H9 (cell line): ENCODE measurements at regions not wholly inside any gene's neighbourhood (a gene's known extent, or its start where the extent isn't known, plus 50 kb on each side); places are given as distances from the start of the nearest gene placed in this dataset.

Experiments used
- DNase-seq: peaks from one replicate; pipeline ENCODE4 v3.0.0-alpha.2; 2017
- H2AFZ ChIP-seq: one replicate; pipeline ENCODE4 v1.6.1; 2013; ENCODE audit warnings: mild to moderate bottlenecking, low read length, control low read depth, moderate library complexity
- H2AK5ac ChIP-seq: 2 replicates; pipeline ENCODE4 v1.6.1; 2013; ENCODE audit warnings: low read length, control low read depth, mixed read lengths; ENCODE audit not compliant: insufficient read length
- H2BK120ac ChIP-seq: one replicate; pipeline ENCODE4 v1.6.1; 2013; ENCODE audit warnings: low read depth, mild to moderate bottlenecking, low read length, control low read depth, inconsistent platforms; ENCODE audit not compliant: poor library complexity, severe bottlenecking
- H2BK12ac ChIP-seq: 2 replicates; pipeline ENCODE4 v1.6.1; 2013; ENCODE audit warnings: low read length, control low read depth, mixed read lengths, low read depth; ENCODE audit not compliant: insufficient read length
- H2BK15ac ChIP-seq: 2 replicates; pipeline ENCODE4 v1.6.1; 2013; ENCODE audit warnings: low read depth, low read length, control low read depth
- H2BK20ac ChIP-seq: one replicate; pipeline ENCODE4 v1.6.1; 2013; ENCODE audit warnings: low read depth, mild to moderate bottlenecking, low read length, control low read depth, inconsistent platforms; ENCODE audit not compliant: poor library complexity, severe bottlenecking
- H2BK5ac ChIP-seq: 2 replicates; pipeline ENCODE4 v1.6.1; 2013; ENCODE audit warnings: low read length, control low read depth, mixed read lengths; ENCODE audit not compliant: insufficient read length
- H3K14ac ChIP-seq: 2 replicates; pipeline ENCODE4 v1.6.1; 2013; ENCODE audit warnings: low read length, control low read depth; ENCODE audit not compliant: insufficient read depth
- H3K18ac ChIP-seq: 2 replicates; pipeline ENCODE4 v1.6.1; 2013; ENCODE audit warnings: low read depth, mild to moderate bottlenecking, mixed read lengths, low read length, control low read depth; ENCODE audit not compliant: insufficient read length
- H3K23ac ChIP-seq: 2 replicates; pipeline ENCODE4 v1.6.1; 2013; ENCODE audit warnings: low read length, control low read depth, mixed read lengths, low read depth; ENCODE audit not compliant: insufficient read length
- H3K23me2 ChIP-seq: 2 replicates; pipeline ENCODE4 v1.6.1; 2013; ENCODE audit warnings: low read depth, mild to moderate bottlenecking, mixed read lengths, low read length, control low read depth; ENCODE audit not compliant: insufficient read length, poor library complexity, severe bottlenecking
- H3K27ac ChIP-seq: 2 replicates; pipeline ENCODE4 v1.5.1; 2013; ENCODE audit warnings: low read length, control low read depth, mixed read lengths, low read depth; ENCODE audit not compliant: insufficient read length
- H3K27me3 ChIP-seq: 2 replicates; pipeline ENCODE4 v1.6.1; 2013; ENCODE audit warnings: low read length, control low read depth, inconsistent platforms; ENCODE audit not compliant: insufficient read depth
- H3K4ac ChIP-seq: 2 replicates; pipeline ENCODE4 v1.6.1; 2013; ENCODE audit warnings: low read depth, mild to moderate bottlenecking, control low read depth, inconsistent platforms, low read length, moderate library complexity
- H3K4me1 ChIP-seq: 2 replicates; pipeline ENCODE4 v1.6.1; 2013; ENCODE audit warnings: low read length, control low read depth, inconsistent platforms; ENCODE audit not compliant: insufficient read depth
- H3K4me2 ChIP-seq: 2 replicates; pipeline ENCODE4 v1.6.1; 2013; ENCODE audit warnings: low read length, control low read depth, mixed read lengths; ENCODE audit not compliant: insufficient read length, insufficient read depth
- H3K56ac ChIP-seq: 2 replicates; pipeline ENCODE4 v1.6.1; 2013; ENCODE audit warnings: low read depth, mild to moderate bottlenecking, mixed read lengths, low read length, control low read depth; ENCODE audit not compliant: insufficient read length
- H3K79me1 ChIP-seq: 2 replicates; pipeline ENCODE4 v1.6.1; 2013; ENCODE audit warnings: low read depth, mild to moderate bottlenecking, moderate library complexity, low read length, control low read depth, inconsistent platforms; ENCODE audit not compliant: insufficient read depth, poor library complexity, severe bottlenecking
- H3K79me2 ChIP-seq: 2 replicates; pipeline ENCODE4 v1.6.1; 2013; ENCODE audit warnings: low read length, control low read depth, inconsistent platforms; ENCODE audit not compliant: insufficient read depth
- H3K9ac ChIP-seq: 2 replicates; pipeline ENCODE4 v1.6.1; 2013; ENCODE audit warnings: low read length, control low read depth, mixed read lengths; ENCODE audit not compliant: insufficient read length; ENCODE audit errors: extremely low read depth
- H3K9me3 ChIP-seq: one replicate; pipeline ENCODE4 v1.6.1; 2013; ENCODE audit warnings: low read depth, low read length, inconsistent platforms; ENCODE audit not compliant: control insufficient read depth
- H3T11ph ChIP-seq: one replicate; pipeline ENCODE4 v1.6.1; 2013; ENCODE audit warnings: mild to moderate bottlenecking, low read length, control low read depth, inconsistent platforms
- H4K20me1 ChIP-seq: one replicate; pipeline ENCODE4 v1.6.1; 2013; ENCODE audit not compliant: control insufficient read depth, insufficient read length, insufficient read depth
- H4K5ac ChIP-seq: 2 replicates; pipeline ENCODE4 v1.6.1; 2013; ENCODE audit warnings: low read depth, mild to moderate bottlenecking, mixed read lengths, low read length, control low read depth; ENCODE audit not compliant: insufficient read length
- H4K8ac ChIP-seq: replicated peaks from 2 replicates; pipeline ENCODE4 v1.6.1; 2013; ENCODE audit warnings: low read length, control low read depth, mixed read lengths, low read depth; ENCODE audit not compliant: insufficient read length
- H4K91ac ChIP-seq: 2 replicates; pipeline ENCODE4 v1.6.1; 2013; ENCODE audit warnings: low read depth, mild to moderate bottlenecking, moderate library complexity, mixed read lengths, low read length, control low read depth; ENCODE audit not compliant: insufficient read length
- H3K27ac Mint-ChIP-seq, 3 experiments: 2 replicates in 2 of 3; 3 replicates in 1 of 3; pipeline ENCODE4 v1.8.0; 2020 to 2021; ENCODE audit warnings: mixed read lengths in 3 of 3, mild to moderate bottlenecking in 1 of 3, moderate library complexity in 1 of 3
- H3K27me3 Mint-ChIP-seq: 2 replicates; pipeline ENCODE4 v1.8.0; 2021; ENCODE audit warnings: low read depth, mild to moderate bottlenecking, moderate library complexity, mixed read lengths
- H3K36me3 Mint-ChIP-seq, 3 experiments: 2 replicates in 2 of 3; 3 replicates in 1 of 3; pipeline ENCODE4 v1.8.0; 2020 to 2021; ENCODE audit warnings: low read depth in 3 of 3, mixed read lengths in 3 of 3; ENCODE audit not compliant: insufficient read depth in 1 of 3
- H3K4me1 Mint-ChIP-seq, 2 experiments: 2 replicates each; pipeline ENCODE4 v1.8.0; 2020; ENCODE audit warnings: mixed read lengths in 2 of 2
- H3K4me3 Mint-ChIP-seq, 2 experiments: 2 replicates in 1 of 2; 3 replicates in 1 of 2; pipeline ENCODE4 v1.8.0; 2020 to 2021; ENCODE audit warnings: mild to moderate bottlenecking in 2 of 2, mixed read lengths in 2 of 2, moderate library complexity in 1 of 2
- H3K9me3 Mint-ChIP-seq, 2 experiments: 2 replicates in 1 of 2; 3 replicates in 1 of 2; pipeline ENCODE4 v1.8.0; 2020; ENCODE audit warnings: mild to moderate bottlenecking in 2 of 2, mixed read lengths in 2 of 2, moderate library complexity in 1 of 2
- CTCF ChIP-seq: fragments of 200-600 bp; sonication (generic); conservative IDR thresholded peaks from 3 replicates; pipeline ENCODE4 v1.8.0; 2021; ENCODE audit warnings: antibody characterized with exemption, mild to moderate bottlenecking
- WGBS: extraction: QIAGEN DNeasy Blood & Tissue Kit; methylation state at CpG from one replicate; pipeline ENCODE4 v1.1.7; 2013; ENCODE audit warnings: missing lambda C conversion rate, low lambda C conversion rate, mixed read lengths; ENCODE audit not compliant: insufficient read length; ENCODE audit errors: extremely low coverage; 5-methylcytosine and 5-hydroxymethylcytosine counted together

GRCh38 chr5:125010356-125010755 lies 263.9 kb upstream of the ZNF608 start:
- Histone ChIP-seq H2AK5ac (no peak overlapping the region), H3K4me2 (no peak overlapping the region), H3K79me2 (no peaks in the 10 kb centered on the region), H3K27me3 (no peaks in the 10 kb centered on the region), H2BK12ac (no peak overlapping the region), H3T11ph (no peak overlapping the region), H3K23me2 (no peaks in the 10 kb centered on the region), H4K91ac (no peak overlapping the region), H3K9ac (no peak overlapping the region), H4K5ac (no peak overlapping the region), H3K4me1 (peaks cover 5% of the 10 kb centered on the region; the same call in 1 of the 2 replicates), H4K20me1 (no peaks in the 10 kb centered on the region), H4K8ac (no peak overlapping the region), H3K23ac (no peak overlapping the region), H2BK5ac (no peak overlapping the region), H3K4ac (no peak overlapping the region), H2BK15ac (no peak overlapping the region), H3K14ac (no peak overlapping the region), H3K79me1 (no peaks in the 10 kb centered on the region), H3K27ac (no peak overlapping the region), H2AFZ (peak overlapping the region; percentile 92), H3K9me3 (no peaks in the 10 kb centered on the region), H3K56ac (no peak overlapping the region), H2BK120ac (no peak overlapping the region), H2BK20ac (no peak overlapping the region), H3K18ac (no peak overlapping the region)
- Mint-ChIP-seq H3K9me3 (no peaks in the 10 kb centered on the region), H3K4me1 (peaks cover 36 to 39% of the 10 kb centered on the region in 2 experiments), H3K27me3 (no peaks in the 10 kb centered on the region), H3K4me3 (no peak overlapping the region), H3K27ac (peak overlapping the region in 1 of 3 experiments; percentile 52; a peak in 1 of 7 replicates), H3K36me3 (no peaks in the 10 kb centered on the region)
- DNase-seq = no peak
- TF ChIP-seq CTCF = no peak
- no CpG with 5 or more reads among the region's 7 CpGs for WGBS
